BE2C (cell line): ENCODE measurements at regions not wholly inside any gene's neighbourhood (a gene's known extent, or its start where the extent isn't known, plus 50 kb on each side); places are given as distances from the start of the nearest gene placed in this dataset.
"Not testable (repeated sequence)": the region's sequence is repeated elsewhere in the genome, so short reads cannot be mapped to it uniquely, and the experiment has no call there.

Source experiments
- DNase-seq: peaks from one replicate; pipeline ENCODE4 v3.0.0-alpha.2; 2020
- H3K27me3 ChIP-seq: fragments of 250-450 bp; sonication (Bioruptor Pico); 2 replicates; pipeline ENCODE4 v1.5.1; 2020; ENCODE audit warnings: mild to moderate bottlenecking
- H3K36me3 ChIP-seq: fragments of 250-450 bp; sonication (Bioruptor Pico); 2 replicates; pipeline ENCODE4 v1.5.1; 2020; ENCODE audit warnings: mild to moderate bottlenecking
- H3K4me1 ChIP-seq: fragments of 250-450 bp; sonication (Bioruptor Pico); 2 replicates; pipeline ENCODE4 v1.5.1; 2020
- H3K4me3 ChIP-seq: 2 replicates; pipeline ENCODE4 v1.5.1; 2011; ENCODE audit warnings: low read depth, low read length
- H3K9me3 ChIP-seq: fragments of 250-450 bp; sonication (Bioruptor Pico); 2 replicates; pipeline ENCODE4 v1.5.1; 2020
- CTCF ChIP-seq: IDR thresholded peaks from 2 replicates; pipeline ENCODE4 v1.5.1; 2012; ENCODE audit warnings: mild to moderate bottlenecking, low read depth, low read length

DNA sequence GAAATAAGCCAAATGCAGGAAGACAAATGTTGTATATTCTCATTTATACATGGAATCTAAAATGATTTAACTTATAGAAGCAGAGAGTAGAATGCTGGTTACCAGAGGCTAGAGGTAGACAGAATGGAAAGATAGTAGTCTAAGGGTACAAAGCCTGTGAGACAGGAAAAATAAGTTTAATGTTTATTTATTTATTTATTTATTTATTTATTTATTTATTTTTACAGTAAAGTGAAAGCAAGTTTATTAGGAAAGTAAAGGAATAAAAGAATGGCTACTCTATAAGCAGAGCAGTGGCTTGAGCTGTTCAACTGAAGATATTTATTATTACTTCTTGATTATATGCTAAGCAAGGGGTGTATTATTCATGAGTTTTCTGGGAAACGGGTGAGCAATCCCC lies 203.2 kb downstream of the LAS1L start:
- H3K4me1 ChIP-seq: no peaks in the 10 kb centered on the region
- no peak for DNase-seq
- no peak overlapping the region for H3K4me3 ChIP-seq
- H3K36me3 ChIP-seq: no peaks in the 10 kb centered on the region
- H3K9me3 ChIP-seq: no peaks in the 10 kb centered on the region
- no peaks in the 10 kb centered on the region for H3K27me3 ChIP-seq
- TF ChIP-seq CTCF: no peak

DNA sequence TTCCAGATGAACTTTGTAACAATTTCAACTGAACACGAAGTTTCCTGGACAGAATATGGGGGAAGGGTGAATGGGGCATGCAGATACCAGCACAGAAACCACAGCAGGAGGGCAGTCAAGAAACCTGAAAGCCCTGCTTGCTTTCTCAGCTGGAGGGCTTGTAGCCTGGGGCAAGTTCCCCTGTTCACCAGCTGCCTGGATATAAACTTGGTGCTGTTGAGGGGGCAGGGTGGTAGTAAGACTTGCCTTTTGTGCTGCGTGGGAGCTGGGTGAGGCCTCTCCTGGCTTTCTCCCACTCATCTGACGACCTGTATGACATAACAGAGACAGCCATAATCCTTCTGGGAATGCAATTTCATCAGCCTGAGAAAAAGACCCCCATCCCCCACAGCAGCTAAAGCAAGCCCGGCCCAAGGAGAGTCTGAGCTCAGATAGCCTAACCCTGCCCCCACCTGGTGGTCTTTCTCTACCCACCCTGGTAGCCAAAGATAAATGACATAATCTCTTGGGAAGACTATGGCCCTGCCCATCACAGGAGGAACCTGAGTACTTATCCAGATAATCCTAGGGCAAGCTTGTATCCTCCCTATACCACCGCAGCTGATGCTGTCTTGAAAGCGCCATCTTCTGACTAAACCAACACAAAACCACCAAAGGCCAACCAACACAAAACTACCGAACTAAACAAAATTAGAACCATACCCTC lies 234.3 kb downstream of the LAS1L start:
- TF ChIP-seq CTCF: no peak
- Histone ChIP-seq H3K4me3 (no peak overlapping the region), H3K9me3 (no peaks in the 10 kb centered on the region), H3K4me1 (no peaks in the 10 kb centered on the region), H3K36me3 (no peaks in the 10 kb centered on the region), H3K27me3 (no peaks in the 10 kb centered on the region)
- no peak for DNase-seq

DNA sequence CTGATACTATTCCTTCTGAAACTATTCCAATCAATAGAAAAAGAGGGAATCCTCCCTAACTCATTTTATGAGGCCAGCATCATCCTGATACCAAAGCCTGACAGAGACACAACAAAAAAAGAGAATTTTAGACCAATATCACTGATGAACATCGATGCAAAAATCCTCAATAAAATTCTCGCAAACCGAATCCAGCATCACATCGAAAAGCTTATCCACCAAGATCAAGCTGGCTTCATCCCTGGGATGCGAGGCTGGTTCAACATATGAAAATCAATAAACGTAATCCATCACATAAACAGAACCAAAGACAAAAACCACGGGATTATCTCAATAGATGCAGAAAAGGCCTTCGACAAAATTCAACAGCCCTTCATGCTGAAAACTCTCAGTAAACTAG lies 251.7 kb downstream of the LAS1L start:
- H3K4me1 ChIP-seq, H3K4me3 ChIP-seq, H3K9me3 ChIP-seq, H3K36me3 ChIP-seq, DNase-seq, H3K27me3 ChIP-seq: not testable (repeated sequence)

DNA sequence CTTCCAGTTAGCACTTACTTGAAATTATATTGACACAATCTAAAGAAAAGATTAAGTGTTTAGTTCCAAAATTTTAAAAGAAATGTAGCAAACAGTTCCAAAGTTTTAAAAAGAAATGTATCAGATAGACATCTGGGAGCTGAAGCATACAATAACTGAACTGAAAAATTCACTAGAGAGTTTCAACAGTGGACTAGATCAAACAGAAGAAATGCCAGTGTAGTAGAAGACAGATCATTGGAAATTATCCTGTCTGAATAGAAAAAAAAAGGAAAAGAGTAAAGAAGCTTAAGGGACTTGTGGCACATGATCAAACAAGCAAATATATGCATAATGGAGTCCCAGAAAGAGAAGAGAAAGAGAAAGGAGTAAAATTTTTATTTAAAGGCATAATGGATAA lies 261.4 kb downstream of the LAS1L start:
- no peak for DNase-seq
- TF ChIP-seq CTCF: no peak
- Histone ChIP-seq H3K27me3 (no peaks in the 10 kb centered on the region), H3K4me3 (no peak overlapping the region), H3K36me3 (no peaks in the 10 kb centered on the region), H3K9me3 (no peaks in the 10 kb centered on the region), H3K4me1 (no peaks in the 10 kb centered on the region)

- DNase-seq: no peak
- H3K4me1 ChIP-seq: no peaks in the 10 kb centered on the region
- H3K4me3 ChIP-seq: no peak overlapping the region
- no peaks in the 10 kb centered on the region for H3K9me3 ChIP-seq
- TF ChIP-seq CTCF: no peak
- H3K36me3 ChIP-seq: no peaks in the 10 kb centered on the region
- no peaks in the 10 kb centered on the region for H3K27me3 ChIP-seq
Observed at GRCh38 chrX:65266482-65266881, 268.1 kb downstream of the LAS1L start.

GRCh38 chrX:65253817-65254216 lies 277.6 kb upstream of the ZC4H2 start:
- DNase-seq: no peak
- H3K4me3 ChIP-seq: no peak overlapping the region
- H3K27me3 ChIP-seq: no peaks in the 10 kb centered on the region
- TF ChIP-seq CTCF: no peak
- no peaks in the 10 kb centered on the region for H3K36me3 ChIP-seq
- no peaks in the 10 kb centered on the region for H3K9me3 ChIP-seq
- no peaks in the 10 kb centered on the region for H3K4me1 ChIP-seq
